ENCODE measurements at regions not wholly inside any gene's neighbourhood (a gene's known extent, or its start where the extent isn't known, plus 50 kb on each side); places are given as distances from the start of the nearest gene placed in this dataset.
"Not testable (repeated sequence)": the region's sequence is repeated elsewhere in the genome, so short reads cannot be mapped to it uniquely, and the experiment has no call there.

DNA sequence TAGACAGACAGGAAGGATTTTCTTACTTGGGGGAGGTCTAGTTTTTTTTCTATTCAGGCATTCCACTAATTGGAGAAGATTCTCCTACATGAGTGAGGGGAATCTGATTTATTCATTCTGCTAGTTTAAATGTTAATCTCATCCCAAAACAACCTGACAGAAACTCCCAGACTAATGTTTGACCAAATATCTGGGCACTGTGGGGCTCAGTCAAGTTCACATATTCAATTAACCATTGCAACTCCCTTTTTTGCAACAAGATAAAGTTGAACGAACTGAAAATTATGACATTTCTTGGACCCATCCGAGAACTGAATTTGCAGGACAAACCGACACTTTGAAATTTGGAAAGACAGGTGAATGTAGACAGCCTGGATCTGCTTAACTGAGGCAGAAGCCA, 194.4 kb upstream of the PTER start:
- no peak for DNase-seq

DNA sequence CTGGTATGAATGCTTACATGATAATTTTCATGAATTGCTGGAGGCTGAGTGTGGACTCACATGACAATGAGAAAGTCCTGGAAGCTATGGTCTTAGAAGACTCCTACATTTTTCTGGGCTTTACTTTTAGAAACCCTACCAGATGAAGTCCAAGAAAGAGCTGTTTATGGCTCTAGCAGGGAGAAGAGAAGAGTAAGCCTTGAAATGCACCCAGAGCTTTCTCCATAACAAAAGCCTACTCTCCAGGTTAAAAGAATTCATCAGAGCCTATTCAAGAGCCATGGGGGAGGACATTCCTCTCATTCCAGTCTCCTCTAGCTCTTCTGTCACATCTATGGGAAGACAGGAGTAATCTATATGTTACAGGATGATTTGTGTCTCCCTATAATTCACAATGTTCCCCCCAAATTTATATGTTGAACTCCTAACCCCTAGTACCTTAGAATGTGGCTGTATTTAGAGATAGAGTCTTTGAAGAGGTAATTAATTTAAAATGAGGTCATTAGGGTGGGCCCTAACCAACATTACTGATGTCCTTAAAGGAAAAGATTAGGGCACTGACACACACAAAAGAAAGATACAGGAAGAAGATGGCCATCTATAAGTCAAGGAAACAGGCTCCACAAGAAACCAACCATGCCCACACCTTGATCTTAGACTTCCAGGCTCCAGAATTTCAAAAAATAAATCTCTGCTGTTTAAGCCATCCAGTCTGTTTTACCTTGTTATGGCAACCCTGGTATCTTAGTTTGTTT, 193.8 kb upstream of the PTER start:
- no peak for DNase-seq

DNA sequence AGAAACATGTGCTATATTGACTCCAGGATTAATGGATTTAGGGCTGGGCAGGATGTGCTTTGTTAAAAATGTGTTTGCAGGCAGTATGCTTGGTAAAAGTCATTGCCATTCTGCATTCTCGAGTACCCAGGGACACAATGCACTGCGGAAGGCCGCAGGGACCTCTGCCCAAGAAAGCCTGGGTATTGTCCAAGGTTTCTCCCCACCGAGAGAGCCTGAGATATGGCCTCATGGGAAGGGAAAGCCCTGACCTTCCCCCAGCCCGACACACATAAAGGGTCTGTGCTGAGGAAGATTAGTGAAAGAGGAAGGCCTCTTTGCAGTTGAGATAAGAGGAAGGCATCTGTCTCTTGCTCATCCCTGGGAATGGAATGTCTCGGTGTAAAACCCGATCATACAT, 186.7 kb upstream of the PTER start:
- DNase-seq = not testable (repeated sequence)

DNA sequence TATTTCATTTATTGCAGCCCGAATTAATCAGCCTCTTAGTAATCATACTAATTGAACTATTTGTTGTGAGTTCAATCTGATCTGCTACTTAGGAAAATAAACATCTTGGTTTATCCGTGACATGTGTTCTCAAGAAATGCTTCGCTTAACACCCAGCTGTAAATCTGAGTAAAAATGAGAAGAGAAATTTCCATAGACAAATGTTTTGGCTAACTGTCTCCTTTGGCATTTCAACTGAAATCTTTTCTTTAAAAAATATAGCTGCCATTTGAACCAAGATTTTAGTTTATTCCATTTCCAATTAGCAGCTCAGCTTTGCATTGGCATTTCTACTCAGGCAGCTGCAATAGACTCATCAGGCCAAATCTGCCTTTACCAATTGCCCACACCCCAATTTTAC, 180.5 kb upstream of the PTER start:
- no peak for DNase-seq

DNA sequence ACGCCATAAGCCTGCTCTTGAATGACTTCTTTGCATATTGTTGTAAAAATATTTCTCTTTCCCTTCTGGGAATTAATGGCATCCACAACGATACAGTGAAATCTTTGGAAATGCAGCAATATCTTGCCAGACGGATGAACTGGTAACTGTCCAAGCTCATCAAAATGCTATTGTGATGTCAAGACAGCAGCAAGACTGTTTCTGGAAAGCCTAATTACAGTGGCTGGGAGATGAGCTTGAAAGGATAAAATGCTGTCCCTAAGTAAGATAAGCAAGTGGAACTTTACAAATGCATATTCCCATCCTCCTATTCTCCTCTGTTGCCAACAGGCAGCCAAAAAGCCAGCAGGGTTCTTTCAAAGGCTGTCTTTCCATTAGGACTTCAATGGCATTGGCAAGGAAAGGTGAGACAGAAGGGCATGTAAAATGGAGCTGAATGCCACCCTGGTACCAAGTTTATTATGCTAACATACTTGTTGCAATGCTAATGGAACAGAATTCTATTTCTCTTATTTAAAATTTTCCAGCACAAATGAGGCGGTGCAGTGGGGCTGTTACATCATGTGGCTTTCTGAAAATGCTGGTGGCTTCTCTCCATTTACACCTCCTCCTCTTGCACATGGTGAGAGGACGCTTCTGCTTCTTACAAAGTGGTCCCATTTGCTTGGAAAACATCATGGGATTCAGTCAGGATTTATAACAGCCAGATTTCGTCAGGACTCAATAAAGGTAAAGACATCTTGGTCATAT, 178.3 kb upstream of the PTER start:
- no peak for DNase-seq

DNA sequence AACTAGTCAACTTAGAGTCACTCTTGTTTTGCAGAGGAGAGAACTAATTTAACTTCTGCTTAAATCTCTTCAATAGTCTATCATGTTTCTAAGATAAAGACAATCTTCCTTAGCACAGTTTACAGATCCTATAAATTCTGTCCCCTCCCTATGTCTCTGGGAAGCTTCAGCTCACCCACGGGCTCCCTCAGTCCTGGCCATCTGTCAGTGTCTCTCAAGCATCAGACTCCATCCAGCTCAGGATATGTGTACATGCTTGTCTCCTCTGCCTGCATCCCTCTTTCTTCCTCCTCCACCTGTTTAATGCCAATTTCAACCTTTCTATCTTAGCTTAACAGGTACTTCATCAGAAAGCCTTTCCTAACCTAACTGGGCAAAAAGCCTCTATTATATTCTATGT, 177.1 kb upstream of the PTER start:
- no peak for DNase-seq

DNA sequence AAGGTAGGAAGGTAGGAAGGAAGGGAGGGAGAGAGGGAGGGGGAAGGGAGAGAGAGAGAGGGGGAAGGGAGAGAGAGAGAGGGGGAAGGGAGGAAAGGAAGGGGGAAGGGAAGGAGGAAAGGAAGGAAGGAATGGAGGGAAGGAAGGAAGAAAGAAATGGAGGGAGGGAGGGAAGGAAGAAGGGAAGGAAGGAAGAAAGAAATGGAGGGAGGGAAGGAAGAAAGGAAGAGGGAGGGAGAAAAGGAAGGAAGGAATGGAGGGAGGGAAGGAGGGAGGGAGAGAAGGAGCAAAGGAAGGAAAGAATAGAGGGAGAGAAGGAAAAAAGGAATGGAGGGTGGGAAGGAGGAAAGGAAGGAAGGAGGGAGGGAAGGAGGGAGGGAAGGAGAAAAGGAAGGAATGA, 176.4 kb upstream of the PTER start:
- no peak for DNase-seq

DNA sequence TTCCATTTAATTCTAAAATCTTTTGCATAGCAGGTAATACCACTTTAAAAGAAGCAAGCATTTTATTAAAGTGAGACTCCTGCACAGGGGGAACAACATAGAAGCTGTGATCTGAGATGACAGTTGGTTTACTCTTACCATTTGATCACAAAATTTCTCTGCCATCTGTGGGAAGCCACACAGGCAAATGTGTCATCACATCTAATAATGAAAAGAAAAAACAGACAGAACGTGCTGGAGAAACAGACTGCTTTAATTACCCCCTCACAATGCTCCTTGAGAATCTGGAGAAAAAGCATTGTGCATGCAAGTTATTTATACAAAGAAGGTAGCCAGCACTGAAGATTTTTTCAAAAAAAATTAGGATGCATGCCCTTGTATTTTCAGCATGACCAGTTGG, 165.2 kb upstream of the PTER start:
- DNase-seq = no peak

DNA sequence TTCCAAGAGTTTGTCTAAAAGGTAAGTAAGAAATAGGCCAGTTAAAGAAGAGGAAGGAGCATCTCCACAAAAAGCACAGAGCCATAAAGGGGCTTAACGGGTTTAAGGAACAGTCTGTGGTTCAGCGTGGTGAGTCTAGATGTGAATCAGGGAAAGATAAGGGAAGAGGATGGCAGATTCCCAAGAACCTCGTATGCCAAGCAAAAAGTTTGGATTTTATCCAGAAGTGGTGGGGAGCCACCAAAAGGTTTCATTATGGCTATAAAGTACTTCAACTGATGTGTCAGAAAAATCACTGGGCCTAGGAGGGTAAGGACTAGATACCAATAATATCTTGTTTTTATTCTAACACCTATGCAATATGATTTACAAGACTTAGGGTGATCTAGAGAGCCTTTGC, 161.9 kb upstream of the PTER start:
- DNase-seq = no peak

DNA sequence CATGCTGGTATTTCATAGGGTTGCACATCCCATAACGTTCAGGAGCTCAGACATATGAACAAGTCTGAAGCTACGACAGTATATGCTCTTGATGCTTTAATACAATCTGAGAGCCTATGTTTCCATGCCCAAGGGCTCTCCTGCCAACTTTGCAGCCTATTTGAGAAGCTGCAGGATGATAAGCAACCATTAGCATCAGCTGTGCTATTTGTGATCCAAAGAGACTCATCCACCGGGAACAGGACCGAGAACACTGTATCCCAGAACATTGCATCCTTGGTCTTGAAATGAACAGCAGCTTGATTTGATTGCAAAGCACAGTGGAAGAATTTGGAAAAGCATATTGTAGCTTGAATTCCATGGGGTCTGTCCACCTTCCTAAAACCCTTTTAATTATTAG, 156.2 kb upstream of the PTER start:
- DNase-seq = no peak

DNA sequence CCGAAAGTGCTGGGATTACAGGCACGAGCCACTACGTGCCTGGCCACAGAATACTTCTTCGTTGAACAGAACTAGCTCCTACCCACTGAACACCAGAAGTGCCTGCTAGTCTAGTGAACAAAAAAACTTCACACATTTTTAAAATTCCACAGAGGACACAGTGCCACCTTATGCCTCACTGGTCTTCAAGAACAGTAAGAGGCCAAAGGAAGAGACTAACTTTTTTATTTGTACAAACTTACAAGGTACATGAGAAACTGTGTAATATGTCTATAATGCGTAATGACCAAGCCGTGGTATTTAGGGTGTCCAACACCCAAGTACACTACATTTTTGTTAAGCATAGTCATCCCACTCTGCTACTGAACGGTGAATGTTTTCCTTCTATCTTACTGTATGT, 144.4 kb upstream of the PTER start:
- DNase-seq = no peak

DNA sequence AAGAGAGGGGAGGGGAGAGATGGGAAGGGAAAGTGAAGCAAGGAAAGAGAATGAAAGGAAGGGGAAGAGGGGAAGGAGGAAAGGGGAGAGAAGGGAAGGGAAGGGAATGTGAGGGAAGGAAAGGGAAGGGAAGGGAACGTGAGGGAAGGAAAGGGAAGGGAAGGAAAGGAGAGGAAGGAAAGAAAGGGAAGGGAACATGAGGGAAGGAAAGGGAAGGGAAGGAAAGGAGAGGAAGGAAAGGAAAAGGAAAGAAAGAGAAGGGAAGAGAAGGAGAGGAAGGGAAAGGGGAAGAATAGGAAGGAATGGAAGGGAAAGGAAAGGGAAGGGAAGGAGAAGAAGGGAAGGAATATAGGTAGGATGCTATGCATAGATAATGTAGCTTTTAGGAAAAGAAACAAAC, 139.7 kb upstream of the PTER start:
- DNase-seq = no peak

DNA sequence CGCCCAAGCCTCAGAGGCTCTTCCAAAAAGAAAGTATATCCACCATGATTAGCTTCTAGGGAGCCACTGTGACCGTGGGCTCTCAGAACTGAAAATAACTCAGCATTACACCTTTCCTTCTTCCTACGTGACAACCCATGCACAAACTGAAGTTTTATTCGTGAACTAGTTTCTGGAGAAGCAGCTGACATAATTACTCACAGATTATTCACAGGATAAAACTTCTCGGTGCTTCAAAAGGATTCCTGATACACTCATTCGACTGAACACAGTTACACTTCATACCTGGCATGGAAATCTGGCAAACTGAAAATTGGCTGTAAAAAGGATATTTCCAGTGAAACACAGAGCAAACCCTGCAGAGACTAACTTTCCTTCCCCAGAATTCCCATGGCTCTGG, 139.2 kb upstream of the PTER start:
- no peak for DNase-seq

DNA sequence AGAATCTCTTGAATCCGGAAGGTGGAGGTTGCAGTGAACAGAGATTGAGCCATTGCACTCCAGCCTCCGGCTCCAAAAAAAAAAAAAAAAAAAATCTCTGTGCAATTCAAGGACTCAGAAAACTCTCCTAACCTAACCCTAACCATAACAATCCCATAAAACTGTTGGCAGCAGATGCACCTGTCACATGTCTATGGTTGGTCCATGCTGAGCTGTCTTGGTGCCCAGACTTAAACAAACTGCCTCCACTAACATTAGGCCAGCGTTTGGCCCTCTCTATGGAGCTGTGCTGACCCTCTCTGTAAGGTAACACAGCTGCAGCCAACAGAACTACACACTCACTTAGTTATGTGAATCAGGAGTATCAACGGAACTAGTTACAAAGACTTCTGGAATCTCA, 132.5 kb upstream of the PTER start:
- no peak for DNase-seq

DNA sequence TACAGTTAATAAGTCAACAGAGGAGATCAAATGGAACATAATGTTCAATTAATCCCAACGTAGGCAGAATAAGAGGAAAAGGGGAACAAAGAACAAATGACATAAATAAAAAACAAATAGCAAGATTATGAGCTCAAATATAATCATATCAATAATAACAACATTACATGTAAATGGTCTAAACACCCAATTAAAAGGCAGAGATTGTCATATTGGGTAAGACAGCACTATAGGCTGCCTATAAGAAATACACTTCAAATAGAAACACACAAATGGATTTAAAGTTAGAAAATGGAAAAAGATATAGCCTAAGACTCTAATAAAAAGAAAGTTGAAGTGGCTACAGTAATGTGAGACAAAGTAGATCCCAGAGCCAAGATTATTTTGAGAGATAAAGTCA, 126.4 kb upstream of the PTER start:
- no peak for DNase-seq

DNA sequence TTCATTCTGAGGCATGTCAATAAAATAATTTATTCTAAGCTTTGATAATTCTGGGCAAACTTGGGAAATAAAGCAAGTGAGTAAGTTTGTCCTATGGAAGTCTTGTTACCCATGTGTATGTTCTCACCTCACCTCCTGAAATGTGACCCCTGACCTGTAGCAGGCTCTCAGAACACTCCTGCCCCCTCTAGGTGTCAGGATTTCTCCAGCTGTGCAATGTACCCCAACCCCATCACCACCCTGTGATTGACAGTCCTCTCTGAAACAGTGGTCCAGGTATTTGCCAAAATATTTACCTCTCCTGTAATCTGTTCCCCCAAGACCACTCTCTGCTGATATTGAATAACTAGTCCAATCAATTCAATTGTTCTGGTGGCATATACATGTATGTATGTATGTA, 122.6 kb upstream of the PTER start:
- DNase-seq = no peak

DNA sequence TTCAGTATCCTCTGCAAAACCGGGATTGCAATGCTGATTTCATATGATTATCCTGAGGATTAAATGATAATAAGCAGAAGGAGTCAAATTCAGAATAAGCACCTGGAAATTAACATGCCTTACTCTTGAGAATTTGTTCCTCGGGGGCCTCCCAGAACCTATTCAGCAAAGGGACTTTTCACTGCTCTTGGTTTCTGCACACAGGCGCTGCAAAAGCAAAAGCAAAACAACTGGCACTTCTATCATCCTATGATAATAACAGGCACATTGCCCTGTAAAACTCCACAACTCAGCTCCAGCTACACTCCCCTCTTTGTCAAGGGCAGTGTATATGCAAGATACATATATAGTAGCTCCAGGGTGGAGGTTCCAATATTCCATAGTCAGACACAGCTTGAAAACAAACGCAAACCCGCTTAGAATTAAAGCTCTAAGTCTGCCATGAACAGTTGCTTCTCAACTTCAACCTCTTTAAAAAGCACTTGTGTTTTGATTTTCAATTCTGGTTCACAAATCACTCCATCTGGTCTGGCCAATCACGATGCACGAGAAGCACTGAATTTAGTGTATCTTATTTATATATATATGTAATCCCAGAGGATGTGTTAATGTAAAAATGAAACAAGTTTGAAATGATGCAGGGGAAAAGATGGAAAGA, 119.9 kb upstream of the PTER start:
- DNase-seq = no peak

DNA sequence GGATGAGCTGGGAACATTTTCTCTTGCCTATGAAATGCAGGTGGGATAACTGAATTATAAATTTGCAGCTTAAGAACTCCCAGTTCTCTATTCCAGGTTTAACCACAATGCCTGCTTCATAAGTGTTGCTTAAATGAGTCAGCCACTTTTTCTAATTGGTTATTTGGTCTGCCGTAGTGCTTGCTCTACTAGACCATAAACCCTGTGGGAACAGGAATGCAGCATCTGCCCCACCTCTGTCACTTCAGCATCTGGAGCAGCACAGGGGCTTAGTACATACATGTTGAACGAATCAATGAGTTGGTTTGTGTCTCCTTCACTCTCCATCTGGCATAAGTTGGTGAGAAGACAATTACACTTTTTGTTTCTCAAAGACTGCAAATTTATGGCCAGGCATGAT, 95.2 kb upstream of the PTER start:
- no peak for DNase-seq

DNA sequence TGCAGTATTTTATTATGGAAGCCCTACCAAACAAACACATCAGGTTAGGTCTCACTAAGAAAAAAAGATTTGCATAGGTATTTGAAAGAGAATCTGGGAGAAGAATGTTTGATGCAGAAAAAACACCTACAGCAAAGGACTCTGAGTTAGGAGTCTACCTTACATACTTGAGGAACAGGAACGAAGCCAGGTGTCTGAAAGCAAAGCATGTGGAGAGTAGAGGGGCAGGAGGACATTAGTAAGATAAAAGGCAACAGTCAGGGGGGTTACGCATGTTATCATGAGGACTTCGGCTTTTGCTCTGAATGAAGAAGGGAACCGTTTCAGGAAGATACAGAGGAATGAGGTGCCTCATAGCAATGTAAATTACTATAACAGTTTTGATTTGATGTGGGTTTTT, 87.9 kb upstream of the PTER start:
- no peak for DNase-seq

DNA sequence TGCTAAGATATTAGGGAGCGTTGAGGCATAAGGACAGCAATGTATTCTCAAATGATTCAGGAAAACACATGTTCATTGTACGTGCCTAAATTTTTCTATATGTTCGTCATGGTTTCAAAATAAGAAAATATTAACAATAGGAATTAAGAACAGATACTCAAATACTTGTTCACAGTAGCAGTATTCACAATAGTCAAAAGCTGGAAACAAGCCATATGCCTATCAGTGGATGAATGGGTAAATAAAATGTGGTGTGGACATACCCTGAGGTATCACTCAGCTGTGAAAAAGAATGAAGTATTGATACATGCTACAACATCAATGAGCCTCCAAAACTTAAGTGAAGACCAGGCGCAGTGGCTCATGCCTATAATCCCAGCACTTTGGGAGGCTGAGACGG, 84.7 kb upstream of the PTER start:
- no peak for DNase-seq

DNA sequence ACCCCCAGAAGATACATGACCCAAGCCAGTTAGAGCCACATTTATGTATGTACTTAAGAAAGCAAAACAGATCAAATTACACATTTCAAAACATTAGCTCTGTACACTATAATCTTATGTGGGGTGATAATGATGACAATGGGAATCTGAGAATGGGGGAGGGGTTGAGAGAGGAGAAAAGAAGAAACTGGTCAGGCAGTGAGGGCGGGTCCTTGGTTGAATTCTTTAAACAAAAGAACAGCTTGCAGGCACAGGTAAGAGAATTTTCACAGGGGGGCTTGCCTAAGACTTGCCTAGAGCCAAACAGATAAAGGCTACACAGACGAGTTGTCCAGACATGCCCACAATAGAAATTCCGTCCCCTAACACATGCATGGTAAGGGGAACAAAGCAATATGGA, 76.8 kb upstream of the PTER start:
- DNase-seq = no peak

DNA sequence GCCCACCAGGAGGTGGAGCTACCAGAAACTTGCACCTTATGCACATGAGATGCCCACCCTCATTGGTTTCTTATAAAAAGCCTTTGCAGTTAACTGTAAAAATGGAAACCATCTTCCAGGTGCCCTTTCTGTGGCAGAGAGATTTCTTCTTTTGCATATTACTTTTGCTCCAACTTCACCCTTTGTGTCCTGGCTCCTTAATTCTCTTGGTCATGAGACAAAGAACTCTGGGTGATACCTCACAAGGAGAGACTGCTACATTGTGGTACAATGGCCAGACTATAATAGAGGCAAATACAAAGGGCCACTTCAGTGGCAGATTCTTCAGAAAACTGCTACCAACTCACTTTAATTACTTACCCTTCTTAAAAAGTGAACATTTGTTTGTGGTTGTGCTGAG, 76.4 kb upstream of the PTER start:
- no peak for DNase-seq

DNA sequence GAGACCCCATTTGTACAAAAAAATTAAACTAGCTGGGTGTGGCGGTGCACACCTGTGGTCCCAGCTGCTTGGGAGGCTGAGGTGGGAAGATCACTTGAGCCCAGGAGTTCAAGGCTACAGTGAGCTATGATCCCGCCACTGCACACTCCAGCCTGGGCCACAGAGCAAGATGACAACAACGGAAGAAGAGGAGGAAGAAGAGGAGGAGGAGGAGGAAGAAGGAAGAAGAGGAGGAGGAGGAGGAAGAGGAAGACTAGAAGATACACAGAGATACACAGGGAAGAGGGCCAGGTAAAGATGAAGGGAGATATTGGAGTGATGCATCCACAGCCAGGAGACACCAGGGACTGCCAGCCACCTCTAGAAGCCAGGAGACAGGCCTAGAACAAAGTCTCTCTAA, 75.7 kb upstream of the PTER start:
- no peak for DNase-seq

DNA sequence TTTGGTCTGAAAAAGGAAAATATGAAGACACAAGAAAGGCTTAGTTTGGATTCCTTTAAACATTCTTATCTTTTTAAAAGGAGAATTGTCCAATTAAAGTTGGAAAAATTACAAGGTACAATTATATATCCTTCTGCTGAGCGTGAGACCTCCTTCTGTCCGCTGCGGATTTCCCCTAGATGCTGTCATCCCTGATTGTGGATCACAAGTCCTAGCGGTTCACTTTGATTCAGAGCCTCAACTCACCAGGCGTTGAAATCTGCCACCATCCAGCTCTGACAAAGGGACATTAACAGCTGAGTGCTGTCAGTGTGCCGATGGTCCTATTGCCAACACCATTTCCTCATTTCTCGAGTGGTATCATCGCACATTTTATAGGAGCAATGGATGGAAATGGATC, 73.1 kb upstream of the PTER start:
- DNase-seq = no peak
